Hepatocyte (in vitro differentiated cells): ENCODE measurements at regions not wholly inside any gene's neighbourhood (a gene's known extent, or its start where the extent isn't known, plus 50 kb on each side); places are given as distances from the start of the nearest gene placed in this dataset.

Source experiments
- DNase-seq: peaks from one replicate; pipeline ENCODE4 v3.0.0-alpha.2; 2016; ENCODE audit warnings: low spot score
- H2AFZ ChIP-seq: fragments of 200-600 bp; sonication (generic); 2 replicates; pipeline ENCODE4 v1.6.0; 2016; ENCODE audit warnings: antibody characterized with exemption, mild to moderate bottlenecking
- H3K27ac ChIP-seq: fragments of 200-600 bp; sonication (generic); 2 replicates; pipeline ENCODE4 v1.5.1; 2016; ENCODE audit warnings: mild to moderate bottlenecking
- H3K27me3 ChIP-seq: fragments of 200-600 bp; sonication (generic); 2 replicates; pipeline ENCODE4 v1.6.1; 2016
- H3K36me3 ChIP-seq: fragments of 200-600 bp; sonication (generic); replicated peaks from 2 replicates; pipeline ENCODE4 v1.5.1; 2016; ENCODE audit warnings: low read depth; ENCODE audit not compliant: insufficient read depth
- H3K4me1 ChIP-seq: fragments of 200-600 bp; sonication (generic); 2 replicates; pipeline ENCODE4 v1.5.1; 2016; ENCODE audit warnings: mild to moderate bottlenecking, moderate library complexity; ENCODE audit not compliant: insufficient read depth
- H3K4me2 ChIP-seq: fragments of 200-600 bp; sonication (generic); 2 replicates; pipeline ENCODE4 v1.6.0; 2016
- H3K4me3 ChIP-seq: fragments of 200-600 bp; sonication (generic); 2 replicates; pipeline ENCODE4 v1.5.1; 2016; ENCODE audit warnings: mild to moderate bottlenecking
- H3K79me2 ChIP-seq: fragments of 200-600 bp; sonication (generic); 2 replicates; pipeline ENCODE4 v1.6.0; 2017; ENCODE audit warnings: mild to moderate bottlenecking
- H3K9me2 ChIP-seq: fragments of 200-600 bp; sonication (generic); replicated peaks from 2 replicates; pipeline ENCODE4 v1.6.0; 2017; ENCODE audit warnings: mild to moderate bottlenecking; ENCODE audit not compliant: insufficient read depth
- H3K9me3 ChIP-seq: fragments of 200-600 bp; sonication (generic); 2 replicates; pipeline ENCODE4 v1.5.1; 2016; ENCODE audit warnings: low read depth, mild to moderate bottlenecking
- H4K20me1 ChIP-seq: fragments of 200-600 bp; sonication (generic); 2 replicates; pipeline ENCODE4 v1.6.0; 2016; ENCODE audit warnings: mild to moderate bottlenecking; ENCODE audit not compliant: insufficient read depth, poor library complexity, severe bottlenecking
- EZH2 ChIP-seq: fragments of 200-600 bp; sonication (generic); IDR thresholded peaks from 2 replicates; pipeline ENCODE4 v1.6.1; 2016; ENCODE audit warnings: antibody characterized with exemption, mild to moderate bottlenecking, borderline replicate concordance
- EZH2phosphoT487 ChIP-seq: fragments of 200-600 bp; sonication (generic); IDR thresholded peaks from one replicate; pipeline ENCODE4 v1.6.1; 2018; ENCODE audit warnings: antibody characterized with exemption, mild to moderate bottlenecking, low read depth, moderate library complexity; ENCODE audit not compliant: unreplicated experiment, severe bottlenecking
- WGBS: methylation state at CpG from one replicate; pipeline ENCODE4 v1.1.6; 2016; ENCODE audit warnings: low lambda C conversion rate; ENCODE audit errors: missing lambda C conversion rate; 5-methylcytosine and 5-hydroxymethylcytosine counted together
- TF ChIP-seq, protein P1 (sequence below): fragments of 200-600 bp; sonication (generic); IDR thresholded peaks from 2 replicates; pipeline ENCODE4 v1.5.1; 2016; ENCODE audit warnings: antibody characterized with exemption, mild to moderate bottlenecking; ENCODE audit not compliant: poor library complexity

GRCh38 chr3:26535151-26535550 is 87.4 kb upstream of the LRRC3B start:
- Histone ChIP-seq H3K9me3 (no peaks in the 10 kb centered on the region), H3K27ac (no peak overlapping the region), H3K4me1 (no peaks in the 10 kb centered on the region), H3K36me3 (no peaks in the 10 kb centered on the region), H3K9me2 (no peaks in the 10 kb centered on the region), H4K20me1 (no peaks in the 10 kb centered on the region), H3K79me2 (no peaks in the 10 kb centered on the region), H3K27me3 (no peaks in the 10 kb centered on the region), H3K4me3 (no peak overlapping the region), H3K4me2 (no peak overlapping the region), H2AFZ (no peak overlapping the region)
- no peak for DNase-seq
- no peak for TF ChIP-seq EZH2
- TF ChIP-seq, protein P1, sequence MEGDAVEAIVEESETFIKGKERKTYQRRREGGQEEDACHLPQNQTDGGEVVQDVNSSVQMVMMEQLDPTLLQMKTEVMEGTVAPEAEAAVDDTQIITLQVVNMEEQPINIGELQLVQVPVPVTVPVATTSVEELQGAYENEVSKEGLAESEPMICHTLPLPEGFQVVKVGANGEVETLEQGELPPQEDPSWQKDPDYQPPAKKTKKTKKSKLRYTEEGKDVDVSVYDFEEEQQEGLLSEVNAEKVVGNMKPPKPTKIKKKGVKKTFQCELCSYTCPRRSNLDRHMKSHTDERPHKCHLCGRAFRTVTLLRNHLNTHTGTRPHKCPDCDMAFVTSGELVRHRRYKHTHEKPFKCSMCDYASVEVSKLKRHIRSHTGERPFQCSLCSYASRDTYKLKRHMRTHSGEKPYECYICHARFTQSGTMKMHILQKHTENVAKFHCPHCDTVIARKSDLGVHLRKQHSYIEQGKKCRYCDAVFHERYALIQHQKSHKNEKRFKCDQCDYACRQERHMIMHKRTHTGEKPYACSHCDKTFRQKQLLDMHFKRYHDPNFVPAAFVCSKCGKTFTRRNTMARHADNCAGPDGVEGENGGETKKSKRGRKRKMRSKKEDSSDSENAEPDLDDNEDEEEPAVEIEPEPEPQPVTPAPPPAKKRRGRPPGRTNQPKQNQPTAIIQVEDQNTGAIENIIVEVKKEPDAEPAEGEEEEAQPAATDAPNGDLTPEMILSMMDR = no peak
- TF ChIP-seq EZH2phosphoT487 = no peak
- 10% methylated on average over 2 of the region's 2 CpGs for WGBS

DNA sequence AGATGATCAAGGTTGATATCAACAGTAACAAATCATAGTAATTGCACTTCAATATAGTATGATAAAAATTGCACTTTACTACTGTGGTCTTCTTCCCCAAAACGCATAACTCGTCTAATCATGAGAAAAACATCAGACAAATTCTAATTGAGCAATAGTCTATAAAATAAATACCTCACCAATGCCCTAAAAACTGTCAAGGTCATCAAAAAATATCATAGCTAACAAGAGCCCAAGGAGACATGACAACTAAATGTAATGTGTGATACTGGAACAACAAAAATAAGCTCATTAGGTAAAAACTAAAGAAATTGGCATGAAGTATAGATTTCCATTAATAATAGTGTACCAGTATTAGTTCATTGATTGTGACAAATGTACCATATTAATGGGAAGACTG is 85.6 kb upstream of the LRRC3B start:
- Histone ChIP-seq H3K36me3 (no peaks in the 10 kb centered on the region), H3K27me3 (no peaks in the 10 kb centered on the region), H3K27ac (no peak overlapping the region), H3K4me1 (no peaks in the 10 kb centered on the region), H3K79me2 (no peaks in the 10 kb centered on the region), H4K20me1 (no peaks in the 10 kb centered on the region), H2AFZ (no peak overlapping the region), H3K9me2 (no peaks in the 10 kb centered on the region), H3K4me2 (no peak overlapping the region), H3K9me3 (no peaks in the 10 kb centered on the region), H3K4me3 (no peak overlapping the region)
- no peak for DNase-seq
- WGBS = 90% methylated on average over 2 of the region's 2 CpGs
- TF ChIP-seq EZH2phosphoT487 = no peak
- TF ChIP-seq EZH2 = no peak
- TF ChIP-seq, protein P1 = no peak

DNA sequence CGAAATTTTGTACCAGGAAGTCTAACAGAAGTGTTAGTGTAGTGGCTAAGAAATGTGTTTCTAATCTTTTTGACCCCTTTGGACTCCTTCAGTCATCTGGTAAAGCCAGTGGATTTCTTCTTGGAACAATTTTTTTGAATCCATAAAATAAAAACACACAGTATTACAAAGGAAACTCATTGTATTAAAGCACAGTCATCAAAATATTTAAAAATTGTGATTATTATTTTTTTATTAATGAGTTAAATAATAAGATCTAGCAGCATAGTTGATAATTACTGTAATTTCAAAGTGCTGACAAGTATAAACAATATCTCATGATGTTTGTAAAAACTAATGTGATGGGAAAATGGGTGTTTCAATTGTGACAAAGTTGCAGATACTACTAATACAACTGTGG is 72.2 kb upstream of the LRRC3B start:
- no peak overlapping the region for H3K4me2 ChIP-seq
- no peak overlapping the region for H3K27ac ChIP-seq
- H3K9me3 ChIP-seq = no peaks in the 10 kb centered on the region
- H3K4me1 ChIP-seq = no peaks in the 10 kb centered on the region
- H3K9me2 ChIP-seq = no peaks in the 10 kb centered on the region
- H3K27me3 ChIP-seq = no peaks in the 10 kb centered on the region
- H4K20me1 ChIP-seq = no peaks in the 10 kb centered on the region
- 75% methylated on average over 1 of the region's 1 CpG for WGBS
- TF ChIP-seq EZH2phosphoT487 (no peak), EZH2 (no peak)
- TF ChIP-seq, protein P1 = no peak
- no peak for DNase-seq
- no peaks in the 10 kb centered on the region for H3K36me3 ChIP-seq
- no peak overlapping the region for H2AFZ ChIP-seq
- no peak overlapping the region for H3K4me3 ChIP-seq
- H3K79me2 ChIP-seq = no peaks in the 10 kb centered on the region

DNA sequence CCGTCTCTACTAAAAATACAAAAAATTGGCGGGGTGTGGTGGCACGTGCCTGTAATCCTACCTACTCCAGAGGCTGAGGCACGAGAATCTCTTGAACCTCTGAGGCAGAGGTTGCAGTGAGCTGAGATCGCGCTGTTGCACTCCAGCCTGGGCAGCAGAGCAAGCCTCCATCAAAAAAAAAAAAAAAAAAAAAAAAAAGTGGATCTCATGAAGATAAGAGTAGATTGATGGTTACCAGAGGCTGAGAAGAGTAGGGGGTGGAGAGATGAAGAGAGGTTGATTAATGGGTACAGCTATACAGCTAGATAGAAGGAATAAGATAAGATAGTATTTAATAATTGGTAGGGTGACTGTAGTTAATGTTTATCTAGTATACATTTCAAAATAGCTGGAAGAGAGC is 65.9 kb upstream of the LRRC3B start:
- WGBS = 62% methylated on average over 6 of the region's 6 CpGs
- no peak for DNase-seq
- Histone ChIP-seq H3K27ac (no peak overlapping the region), H3K4me1 (no peaks in the 10 kb centered on the region), H3K36me3 (no peaks in the 10 kb centered on the region), H3K9me2 (no peaks in the 10 kb centered on the region), H2AFZ (no peak overlapping the region), H3K4me3 (no peak overlapping the region), H3K79me2 (no peaks in the 10 kb centered on the region), H3K4me2 (no peak overlapping the region), H3K27me3 (no peaks in the 10 kb centered on the region), H4K20me1 (no peaks in the 10 kb centered on the region), H3K9me3 (no peaks in the 10 kb centered on the region)
- TF ChIP-seq, protein P1 = no peak
